ENCODE measurements at regions not wholly inside any gene's neighbourhood (a gene's known extent, or its start where the extent isn't known, plus 50 kb on each side); places are given as distances from the start of the nearest gene placed in this dataset.

GRCh38 chr4:33255507-33255906 lies 2535.3 kb downstream of the PCDH7 start:
- Histone ChIP-seq H2BK15ac (ENCODE audit: low read length) (no peak overlapping the region), H4K5ac (ENCODE audit: insufficient read length, low read depth, low read length) (no peak overlapping the region), H2AFZ (ENCODE audit: low read length) (no peak overlapping the region; the same call in 1 of the 2 replicates), H3K4me1 (replicated peaks in 1 of 4; ENCODE audit: control insufficient read depth in 3 of 4, insufficient read depth in 4 of 4, low read length in 3 of 4) (no peaks in the 10 kb centered on the region), H3K4me3 (ENCODE audit: extremely low read depth in 1 of 4, insufficient read depth in 2 of 4, low read depth in 3 of 4, low read length in 4 of 4) (no peak overlapping the region), H3K18ac (ENCODE audit: extremely low read depth, low read length) (no peak overlapping the region), H4K8ac (ENCODE audit: extremely low read depth, insufficient read depth, low read length) (no peak overlapping the region), H3K27ac (ENCODE audit: low read depth, low read length) (no peak overlapping the region), H4K20me1 (replicated peaks in 1 of 2; ENCODE audit: control insufficient read depth in 1 of 2, insufficient read depth in 2 of 2, low read length in 2 of 2) (no peaks in the 10 kb centered on the region), H3K27me3 (replicated peaks in 1 of 4; ENCODE audit: control insufficient read depth in 3 of 4, extremely low read depth in 1 of 4, insufficient read depth in 3 of 4, low read length in 3 of 4) (no peaks in the 10 kb centered on the region), H2AK5ac (ENCODE audit: low read depth, low read length) (no peak overlapping the region), H3K56ac (replicated peaks; ENCODE audit: insufficient read length, low read depth, low read length) (no peak overlapping the region), H3K9me3 (ENCODE audit: insufficient read depth in 2 of 2, low read depth in 1 of 2, low read length in 1 of 2) (no peaks in the 10 kb centered on the region), H2BK20ac (ENCODE audit: low read length) (no peak overlapping the region), H3K4ac (replicated peaks; ENCODE audit: insufficient read length, low read depth, low read length) (no peak overlapping the region), H3K4me2 (ENCODE audit: insufficient read depth in 1 of 2, low read depth in 2 of 2, low read length in 2 of 2) (0 out of 4 replicates have a peak overlapping the region, but pooled peaks of 1 of the 2 experiments have one; percentile 21), H3K23me2 (ENCODE audit: low read depth, low read length) (no peaks in the 10 kb centered on the region), H3K79me1 (ENCODE audit: low read depth, low read length) (no peaks in the 10 kb centered on the region), H2BK5ac (ENCODE audit: low read depth, low read length) (no peak overlapping the region), H3K79me2 (ENCODE audit: control insufficient read depth in 1 of 2, insufficient read depth in 2 of 2, low read length in 2 of 2) (no peaks in the 10 kb centered on the region), H3K36me3 (ENCODE audit: control insufficient read depth in 2 of 4, insufficient read depth in 4 of 4, low read length in 3 of 4) (no peaks in the 10 kb centered on the region), H2BK120ac (replicated peaks; ENCODE audit: low read depth, low read length) (no peak overlapping the region), H2BK12ac (ENCODE audit: low read depth, low read length) (no peak overlapping the region), H3K9ac (replicated peaks in 1 of 4; ENCODE audit: extremely low read depth in 1 of 4, low read depth in 3 of 4, low read length in 3 of 4) (no peak overlapping the region), H3K23ac (ENCODE audit: insufficient read length) (no peak overlapping the region), H3K14ac (ENCODE audit: insufficient read length) (no peak overlapping the region), H4K91ac (replicated peaks; ENCODE audit: insufficient read length, low read length) (no peak overlapping the region)
- FAIRE-seq (no peak), DNase-seq (ENCODE audit: low read depth in 1 of 2, low spot score in 2 of 2) (no peak)
- ChIA-PET POLR2A (ENCODE audit: partially characterized antibody) (no interaction called here), CTCF (ENCODE audit: partially characterized antibody) (no interaction called here)
- TF ChIP-seq KDM5A (IDR thresholded peaks at IDR 0.05; ENCODE audit: low read length) (no peak), YY1 (IDR thresholded peaks at IDR 0.05; ENCODE audit: low read depth, low read length) (no peak), E2F6 (IDR thresholded peaks at IDR 0.05) (no peak), POU5F1 (IDR thresholded peaks at IDR 0.05; ENCODE audit: low read depth, low read length) (no peak), SP2 (IDR thresholded peaks at IDR 0.05; ENCODE audit: low read length) (no peak), BACH1 (IDR thresholded peaks at IDR 0.05; ENCODE audit: low read length) (no peak), CBX8 (IDR thresholded peaks at IDR 0.05; ENCODE audit: borderline replicate concordance, low read depth, low read length) (no peak), SRF (IDR thresholded peaks at IDR 0.05; ENCODE audit: low read depth, low read length) (no peak), GTF2F1 (IDR thresholded peaks at IDR 0.05; ENCODE audit: borderline replicate concordance, low read depth, low read length) (no peak), SAP30 (IDR thresholded peaks at IDR 0.05; ENCODE audit: insufficient read depth, insufficient replicate concordance, low read length) (no peak), RAD21 (IDR thresholded peaks at IDR 0.05 in 1 of 2, conservative IDR thresholded peaks at IDR 0.05 in 1 of 2; ENCODE audit: low read depth in 2 of 2, low read length in 2 of 2) (no peak), CREB1 (IDR thresholded peaks at IDR 0.05) (no peak), NANOG (IDR thresholded peaks at IDR 0.05; ENCODE audit: insufficient read depth, low read depth, low read length, poor library complexity, severe bottlenecking) (no peak), CHD2 (IDR thresholded peaks at IDR 0.05; ENCODE audit: low read length) (no peak)
- 87% methylated on average over 6 of the region's 6 CpGs; no CpG with 5 or more reads in 1 of the 2 experiments for WGBS, 2 experiments (ENCODE audit: extremely low coverage in 1 of 2, insufficient coverage in 1 of 2, insufficient read length in 1 of 2, insufficient replicate concordance in 2 of 2, low coverage in 1 of 2, low lambda C conversion rate in 2 of 2, missing lambda C conversion rate in 1 of 2)
